ENCODE measurements at regions not wholly inside any gene's neighbourhood (a gene's known extent, or its start where the extent isn't known, plus 50 kb on each side); places are given as distances from the start of the nearest gene placed in this dataset.
A peak's percentile ranks its signal among the peaks of the same experiment; 100 is the strongest.

DNA sequence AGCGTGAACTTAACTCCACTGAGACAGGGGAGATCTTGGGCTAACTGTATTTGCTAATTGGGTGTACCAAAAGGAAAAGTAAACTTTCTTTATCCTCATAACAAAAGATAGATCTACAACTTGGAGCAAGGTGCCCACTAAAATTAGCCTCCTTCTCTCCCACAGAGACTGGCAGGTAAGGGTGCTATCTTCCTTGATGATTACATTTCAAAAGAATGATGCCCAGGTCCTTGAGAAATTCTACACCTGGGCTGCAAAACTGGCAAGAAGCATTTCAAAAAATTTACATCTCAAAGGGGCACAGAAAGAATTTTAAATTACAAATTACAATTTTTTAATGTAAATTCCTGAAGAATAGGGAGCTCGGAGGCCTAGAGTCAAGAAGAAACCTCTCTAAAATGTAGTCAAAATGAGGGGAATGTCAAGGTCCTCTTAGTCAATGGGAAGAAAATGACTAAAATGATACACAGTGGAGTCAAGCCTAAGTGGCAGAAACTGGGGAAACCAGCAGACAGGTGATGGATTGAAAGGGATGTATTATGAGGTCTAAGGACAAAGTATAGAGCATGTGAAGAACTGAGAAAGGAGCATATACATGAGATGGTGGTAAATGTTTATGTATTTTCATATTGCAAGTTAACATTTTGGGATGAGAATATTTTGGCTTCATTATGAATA lies 348.3 kb upstream of the TUSC1 start:
- no peak for DNase-seq

DNA sequence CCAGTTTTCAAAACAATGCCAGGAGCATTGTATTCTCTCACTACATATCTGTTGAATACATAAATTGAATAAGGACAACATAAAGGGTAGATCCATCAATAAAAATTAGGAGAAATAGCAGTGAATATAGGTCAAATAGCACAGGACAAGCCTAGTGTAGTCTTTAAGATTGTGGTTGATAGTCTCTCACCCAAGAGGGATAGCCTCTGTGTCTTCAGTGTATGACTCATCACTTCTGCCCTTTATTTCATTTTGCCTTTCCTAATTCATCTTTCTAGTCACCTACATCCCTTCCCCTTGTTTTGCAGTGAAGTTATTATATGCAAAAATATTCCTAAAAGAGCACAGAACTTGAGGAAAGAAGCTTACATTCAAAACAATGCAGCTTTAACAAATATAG lies 335.0 kb upstream of the TUSC1 start:
- DNase-seq = no peak

DNA sequence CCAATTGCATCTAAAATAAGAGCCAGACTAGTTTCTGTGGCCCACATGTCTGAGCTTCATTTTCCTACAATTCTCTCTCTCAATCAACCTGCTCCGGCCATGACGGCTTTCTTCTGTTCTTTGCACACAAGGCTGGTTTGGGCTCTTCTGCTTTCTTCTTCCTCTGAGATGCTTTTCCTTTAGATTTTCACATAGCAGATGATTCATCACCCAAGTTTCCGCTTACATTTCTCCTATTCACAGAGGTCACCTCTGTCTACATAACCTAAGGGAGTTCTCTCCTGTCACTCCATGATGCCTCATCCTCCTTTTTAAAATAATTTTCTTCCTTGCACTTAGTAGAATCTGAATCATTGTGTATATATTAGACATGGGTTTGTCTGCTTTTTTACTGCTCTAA lies 334.6 kb upstream of the TUSC1 start:
- no peak for DNase-seq

DNA sequence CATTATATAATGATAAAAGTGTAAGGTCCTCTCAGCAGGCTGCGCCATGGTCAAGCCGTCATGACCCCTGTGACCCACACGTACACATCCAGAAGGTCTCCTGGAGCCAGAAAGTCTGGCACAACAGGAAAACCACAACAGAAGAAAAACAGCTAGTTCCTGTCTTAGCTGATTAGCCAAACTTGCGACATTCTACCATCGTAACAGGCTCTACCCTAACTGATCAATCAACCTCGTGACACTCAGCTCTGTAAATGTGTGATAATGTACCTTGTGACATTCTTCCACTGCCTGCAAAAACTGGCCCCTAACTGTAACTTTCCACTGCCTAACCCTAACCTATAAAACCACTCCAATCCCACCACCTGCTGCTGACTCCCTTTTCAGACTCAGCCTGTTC lies 316.4 kb upstream of the TUSC1 start:
- DNase-seq = no peak

DNA sequence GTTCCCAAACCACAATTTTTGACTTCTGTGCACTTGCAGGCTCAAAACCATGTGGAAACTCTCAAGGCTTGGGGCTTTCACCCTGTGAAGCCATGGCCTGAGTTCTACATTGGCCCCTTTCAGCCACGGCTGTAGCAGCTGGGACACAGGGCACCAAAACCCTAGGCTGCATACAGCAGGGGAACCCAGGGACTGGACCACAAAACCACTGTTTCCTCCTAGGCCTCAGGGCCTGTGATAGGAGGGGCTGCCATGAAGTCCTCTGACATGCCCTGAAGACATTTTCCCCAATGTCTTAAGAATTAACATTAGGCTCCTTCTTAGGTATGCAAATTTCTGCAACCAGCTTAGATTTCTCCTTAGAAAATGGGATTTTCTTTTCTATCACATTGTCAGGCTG lies 312.1 kb upstream of the TUSC1 start:
- DNase-seq = no peak

DNA sequence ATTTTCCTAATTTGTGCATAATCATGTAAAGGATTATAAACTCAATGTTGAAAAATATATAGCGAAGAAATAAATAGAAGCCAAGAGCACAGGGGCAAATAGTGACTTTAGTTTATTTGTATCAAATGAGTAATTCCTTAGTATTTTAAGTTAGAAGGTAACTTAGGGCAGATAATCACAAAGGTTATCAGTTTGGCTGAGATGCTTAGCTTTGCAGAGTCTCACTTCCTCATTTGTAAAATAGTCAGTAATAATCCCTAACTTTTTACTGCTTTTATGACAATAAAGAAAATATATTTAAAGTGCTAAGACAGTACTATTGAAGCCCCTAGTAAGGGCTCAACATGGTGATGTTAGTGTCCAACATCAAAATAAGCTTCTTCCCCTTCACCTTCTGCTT lies 297.4 kb upstream of the TUSC1 start:
- DNase-seq = no peak

DNA sequence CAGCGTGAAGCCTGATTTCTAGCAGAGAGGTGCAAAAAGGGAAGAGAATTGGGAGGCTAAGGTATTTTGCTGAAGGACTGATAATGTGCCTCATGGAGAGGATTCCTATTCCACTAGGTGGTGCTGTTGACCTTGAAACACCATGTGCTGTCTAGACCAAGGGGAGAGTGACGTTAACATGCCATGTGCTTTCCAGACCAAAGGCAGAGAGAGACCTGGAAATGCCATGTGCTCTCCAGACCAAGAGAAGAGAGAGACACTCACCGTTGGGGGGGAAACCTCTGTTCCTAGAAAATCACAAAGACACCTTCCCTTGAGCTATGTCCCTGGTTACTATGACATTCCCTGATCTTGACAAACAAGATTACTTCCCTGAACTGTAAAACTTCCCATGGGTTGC lies 286.0 kb upstream of the TUSC1 start:
- peak; percentile 29 for DNase-seq

DNA sequence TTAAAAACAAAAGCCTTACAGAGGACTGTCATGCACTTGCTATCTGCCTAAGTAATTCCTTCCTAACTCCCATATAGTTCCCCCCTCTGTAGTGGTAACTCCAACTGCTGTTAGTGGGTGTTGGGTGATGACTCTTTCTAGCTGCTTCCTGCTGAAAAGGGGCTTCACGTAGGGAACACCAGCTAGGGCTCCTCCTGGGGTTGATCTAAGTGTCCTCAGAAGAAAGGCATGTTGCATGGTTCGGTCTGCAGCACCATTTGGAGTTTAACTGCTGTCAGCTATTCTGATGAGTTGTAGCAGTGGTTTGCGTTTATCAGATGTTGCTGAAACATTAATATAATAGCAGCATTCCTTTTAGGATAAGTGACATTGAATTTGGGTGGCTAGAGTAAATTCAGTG lies 281.9 kb upstream of the TUSC1 start:
- DNase-seq = no peak

DNA sequence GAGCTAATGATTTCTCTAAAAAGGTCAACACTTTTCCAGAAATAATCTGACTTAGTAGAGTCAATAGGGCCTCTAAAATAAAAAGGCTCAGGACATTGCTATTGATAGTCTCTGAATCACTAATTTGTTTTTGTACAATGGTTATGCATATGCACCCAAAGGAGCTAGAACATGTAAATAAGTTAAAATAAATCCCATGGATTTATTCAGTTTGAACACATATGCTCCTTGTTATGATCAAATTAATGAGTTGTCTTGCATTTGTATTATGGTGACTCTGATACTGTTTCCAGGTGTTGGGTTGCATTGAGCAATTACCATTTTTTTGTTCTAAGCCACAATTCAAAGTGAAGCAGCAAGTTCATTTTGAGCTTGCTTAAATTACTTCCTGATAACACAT lies 276.0 kb upstream of the TUSC1 start:
- DNase-seq = no peak

DNA sequence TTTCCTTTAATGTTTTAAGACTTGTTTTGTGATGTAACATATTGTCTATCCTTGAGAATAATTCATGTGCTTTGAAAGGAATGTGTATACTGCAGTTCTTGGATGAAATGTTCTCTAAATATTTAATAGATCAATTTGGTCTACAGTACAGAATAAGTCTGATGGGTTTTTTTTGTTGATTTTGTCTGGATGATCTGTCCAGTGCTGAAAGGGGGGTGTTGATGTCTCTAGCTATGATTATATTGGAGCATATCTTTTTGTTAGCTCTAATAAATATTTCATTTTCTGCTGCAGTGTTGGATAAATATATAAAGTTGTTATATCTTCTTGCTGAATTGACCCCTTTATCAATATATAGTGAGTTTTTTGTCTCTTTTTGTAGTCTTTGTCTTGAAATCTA lies 269.9 kb upstream of the TUSC1 start:
- no peak for DNase-seq

DNA sequence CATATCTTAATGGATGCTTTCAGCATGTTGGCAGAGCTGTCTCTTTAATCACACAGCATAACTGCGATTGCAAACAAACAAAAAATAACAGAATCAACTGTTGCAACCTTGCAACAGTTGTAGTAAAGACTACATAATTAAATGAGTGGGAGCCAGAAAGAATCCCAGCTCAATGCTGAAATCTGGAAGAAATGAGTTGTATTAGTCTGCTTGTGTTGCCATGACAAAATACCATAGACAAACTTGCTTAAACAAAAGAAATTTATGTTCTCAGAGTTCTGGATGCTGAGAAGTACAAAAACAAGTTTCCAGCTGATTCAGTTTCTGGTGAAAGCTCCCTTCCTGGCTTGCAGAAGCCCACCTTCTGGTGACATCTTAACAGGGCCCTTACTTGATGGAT lies 260.9 kb upstream of the TUSC1 start:
- DNase-seq = no peak

DNA sequence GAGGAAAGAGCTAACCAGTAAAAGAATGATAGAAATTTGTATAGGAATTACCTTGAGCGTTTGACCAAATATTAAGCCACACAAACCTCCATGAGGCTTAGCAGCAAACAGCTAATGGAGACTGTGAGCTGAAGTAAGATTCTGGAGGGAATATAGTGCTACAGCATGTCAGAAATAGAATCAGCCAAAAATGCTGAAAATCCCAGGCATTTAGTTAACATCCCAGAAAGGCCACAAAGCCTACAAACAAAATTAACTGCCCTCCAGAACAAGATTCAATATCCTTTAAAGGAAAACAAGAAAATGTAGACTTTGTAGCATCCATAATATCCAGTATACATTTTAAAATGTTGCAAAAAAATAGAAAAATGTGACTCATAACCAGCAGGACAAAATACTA lies 257.8 kb upstream of the TUSC1 start:
- no peak for DNase-seq

DNA sequence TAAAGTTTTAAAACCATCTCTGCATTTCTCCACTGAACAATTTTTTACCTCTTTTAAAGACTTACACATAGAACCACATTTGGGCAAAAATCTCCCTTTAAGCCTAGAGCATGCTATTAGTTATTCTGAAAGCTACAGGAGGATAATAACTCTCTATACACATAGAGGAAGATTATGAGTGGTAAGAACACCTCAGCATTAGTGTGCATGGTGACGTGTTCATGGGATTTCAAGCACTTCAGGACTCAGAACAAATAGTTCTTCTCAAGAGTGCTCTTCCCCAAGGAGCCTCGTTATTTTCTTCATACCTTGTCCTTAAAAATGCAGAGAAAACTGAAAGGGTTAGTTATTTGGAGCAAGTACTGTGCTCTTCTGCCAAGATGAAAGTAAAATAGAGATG lies 256.9 kb upstream of the TUSC1 start:
- no peak for DNase-seq

DNA sequence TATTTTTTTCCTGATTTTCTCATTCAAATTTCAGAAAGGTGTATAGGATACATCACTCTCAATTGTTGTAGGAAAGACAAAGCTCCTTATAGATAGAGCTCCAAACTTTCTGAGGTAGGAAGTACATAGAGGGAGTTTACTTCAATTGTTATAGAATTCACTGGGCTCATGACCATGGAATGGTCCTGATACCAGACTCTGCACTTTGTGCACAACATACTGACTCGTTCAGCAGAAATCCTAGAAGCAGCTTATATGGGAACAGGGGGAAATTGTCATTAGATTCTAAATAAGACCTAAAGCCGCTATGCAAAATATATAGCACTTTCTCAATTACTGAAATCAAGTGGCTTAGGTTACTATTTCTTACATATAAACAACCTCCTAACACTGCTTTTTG lies 240.5 kb upstream of the TUSC1 start:
- DNase-seq = no peak

DNA sequence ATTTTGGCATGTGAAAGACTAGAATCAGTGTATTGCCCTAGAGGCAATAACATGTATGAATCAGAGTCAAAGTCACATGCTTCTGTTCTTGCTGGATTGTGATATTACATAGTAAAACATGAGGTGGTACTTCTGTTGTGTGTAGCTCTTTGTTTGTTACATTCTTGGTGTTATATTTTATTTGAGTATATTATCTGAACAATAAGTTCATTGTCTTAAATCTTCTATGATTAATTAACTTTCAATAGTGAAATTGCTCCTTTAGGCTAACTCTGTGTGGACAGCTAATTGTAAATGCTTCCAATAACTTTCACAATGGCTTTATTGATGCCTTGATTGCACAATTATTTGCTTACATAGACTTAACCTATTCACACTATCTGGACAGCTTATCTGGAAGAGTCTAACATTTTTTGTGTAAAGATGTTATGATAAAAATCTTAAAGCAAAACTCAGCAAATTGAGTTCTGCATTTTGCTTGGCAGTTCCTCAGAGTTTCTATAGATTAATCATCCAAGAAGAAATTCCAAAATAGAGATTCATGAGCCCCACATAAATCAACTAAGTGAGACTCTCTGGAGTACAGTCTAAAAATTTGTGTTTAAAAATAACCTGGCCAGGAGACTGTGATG lies 239.6 kb upstream of the TUSC1 start:
- DNase-seq = no peak

DNA sequence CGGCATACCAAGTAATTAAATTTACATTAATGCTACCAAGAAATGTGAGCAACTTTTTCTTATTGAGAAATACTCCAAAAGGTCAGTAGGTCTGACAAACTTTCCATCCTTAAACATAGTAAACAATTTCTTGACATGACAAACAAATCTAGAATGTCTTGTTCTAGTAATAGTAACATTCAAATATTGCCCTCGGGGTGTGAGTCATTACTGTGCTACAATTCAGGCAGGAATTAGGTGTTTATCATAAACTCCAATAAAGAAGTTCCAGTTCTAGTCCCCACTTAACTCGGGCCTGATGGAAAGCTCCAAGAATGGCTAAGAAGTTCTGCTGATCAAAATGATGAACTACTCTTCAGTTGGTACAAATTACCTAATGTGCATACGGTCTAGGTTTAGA lies 235.6 kb upstream of the TUSC1 start:
- no peak for DNase-seq

DNA sequence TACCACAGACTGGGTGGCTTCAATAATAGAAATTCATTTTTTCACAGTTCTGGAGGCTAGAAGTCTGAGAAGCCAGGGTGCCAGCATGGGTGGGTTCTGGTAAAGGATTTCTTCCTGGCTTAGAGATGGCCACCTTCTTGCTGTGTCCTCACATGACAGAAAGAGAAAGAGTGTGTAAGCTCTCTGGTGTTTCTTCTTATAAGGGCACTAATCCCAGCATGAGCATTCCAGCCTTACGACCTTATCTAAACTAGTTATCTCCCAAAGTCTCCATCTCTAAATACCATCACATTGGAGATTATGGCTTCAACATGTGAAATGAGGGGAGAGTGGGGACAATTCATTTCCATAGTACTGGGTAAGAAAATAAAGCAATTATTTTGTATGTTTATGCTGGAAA lies 226.5 kb upstream of the TUSC1 start:
- DNase-seq = no peak

DNA sequence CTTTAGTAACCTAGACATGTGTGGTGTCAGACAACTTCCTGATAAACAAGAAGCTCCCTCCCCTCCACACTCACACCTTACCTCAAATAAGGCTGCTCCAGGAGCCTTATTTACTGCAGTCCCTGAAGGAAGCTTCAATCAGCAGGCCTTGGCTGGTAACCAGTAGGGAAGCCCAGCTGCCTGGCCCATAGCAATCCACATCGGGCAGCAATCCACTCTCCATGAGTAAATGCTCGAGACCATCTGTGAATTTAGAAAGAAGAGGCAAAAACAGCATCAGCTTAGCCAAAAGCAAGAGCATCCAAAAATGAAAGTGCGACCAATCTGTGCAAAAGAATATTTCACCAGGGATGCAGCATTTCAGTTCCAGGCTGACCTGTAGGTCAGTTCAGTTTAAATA lies 213.3 kb upstream of the TUSC1 start:
- DNase-seq = no peak

DNA sequence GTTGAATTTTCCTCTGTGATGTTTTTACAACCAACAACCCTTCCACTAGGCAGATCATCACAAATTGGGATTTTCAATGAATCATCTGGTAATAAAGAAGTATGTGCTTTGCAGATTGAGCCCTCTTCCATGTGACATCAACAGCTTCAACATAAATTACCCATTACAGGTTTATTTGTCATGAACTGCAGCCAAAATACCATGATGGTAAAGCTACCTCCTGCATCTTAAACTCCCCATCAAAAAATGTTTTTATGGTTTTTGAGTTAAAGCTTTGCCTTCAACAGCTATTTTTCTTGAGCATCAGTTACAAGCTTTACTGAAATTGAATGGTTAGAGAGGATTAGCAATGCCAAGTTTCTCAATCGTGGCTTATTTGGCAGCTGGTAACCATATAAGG lies 211.4 kb upstream of the TUSC1 start:
- no peak for DNase-seq

DNA sequence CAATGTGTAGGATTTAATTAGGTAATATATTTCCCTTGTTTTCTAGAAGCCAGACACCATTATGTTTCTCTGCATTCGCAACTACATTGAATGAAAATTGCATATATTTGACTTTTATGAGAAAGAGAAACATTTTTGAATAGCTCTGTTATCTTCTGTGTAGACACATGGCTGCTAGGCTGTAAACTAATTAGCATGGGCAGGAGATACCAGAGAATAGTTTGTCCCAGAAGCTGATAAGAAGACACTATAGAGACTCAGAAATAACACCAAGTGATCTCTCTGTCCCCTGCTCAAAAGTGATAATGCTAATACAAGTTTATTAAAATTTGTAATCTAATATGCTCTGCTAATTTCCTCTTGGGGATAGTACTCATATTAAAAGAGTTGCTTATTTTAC lies 198.0 kb upstream of the TUSC1 start:
- DNase-seq = no peak

DNA sequence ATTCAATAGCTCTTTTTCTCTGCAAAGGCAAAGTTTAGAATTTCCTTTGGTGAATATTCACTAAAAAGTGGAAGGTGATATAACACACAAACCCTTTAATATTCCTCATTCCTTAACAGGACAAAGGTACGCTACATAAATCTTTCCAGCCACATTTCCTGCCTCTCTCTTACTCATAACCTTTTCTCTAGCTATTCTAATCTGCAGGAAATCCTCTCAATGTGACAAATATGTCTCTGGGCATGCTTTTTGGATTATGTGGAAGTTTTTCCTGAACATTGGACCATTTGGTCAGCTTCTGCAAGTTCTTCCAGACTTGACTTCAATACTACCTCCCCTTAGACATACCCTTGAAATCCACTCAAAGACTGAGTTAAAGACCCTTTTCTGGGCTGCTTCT lies 186.3 kb upstream of the TUSC1 start:
- DNase-seq = no peak

DNA sequence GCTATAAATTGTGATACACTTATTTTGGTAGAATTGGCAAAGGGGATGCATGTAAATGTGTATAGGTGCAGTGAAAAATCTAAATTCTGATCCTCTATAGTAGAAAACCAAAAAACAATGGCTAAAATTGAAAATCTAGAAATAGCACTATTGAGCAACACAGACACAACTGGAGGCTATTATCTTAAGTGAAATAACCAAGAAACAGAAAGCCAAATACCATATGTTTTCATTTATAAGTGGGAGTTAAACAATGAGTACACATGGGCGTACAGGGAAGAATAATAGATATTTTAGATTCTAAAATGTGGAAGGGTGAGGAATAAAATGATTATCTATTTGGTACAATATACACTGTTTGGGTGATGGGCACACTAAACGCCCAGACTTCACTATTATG lies 183.2 kb upstream of the TUSC1 start:
- DNase-seq = no peak

DNA sequence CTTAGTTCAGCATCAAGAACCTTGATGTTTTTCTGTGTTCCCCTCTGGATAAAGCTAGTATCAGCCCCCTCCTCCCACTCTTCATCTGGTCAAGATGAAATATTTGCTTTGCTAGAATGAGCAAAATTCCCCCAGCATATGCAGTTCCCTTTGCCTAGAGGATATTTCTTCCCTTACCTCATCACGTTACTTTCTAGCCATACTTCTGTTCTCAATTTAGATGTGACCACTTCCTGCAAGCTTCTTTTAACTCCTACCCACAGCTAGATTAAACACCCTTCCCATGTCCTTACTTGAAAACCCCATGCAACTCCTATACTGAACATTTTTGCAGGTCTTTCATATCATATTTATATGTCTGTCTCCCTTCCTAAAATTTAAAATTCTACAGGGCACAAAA lies 178.9 kb upstream of the TUSC1 start:
- DNase-seq = no peak

DNA sequence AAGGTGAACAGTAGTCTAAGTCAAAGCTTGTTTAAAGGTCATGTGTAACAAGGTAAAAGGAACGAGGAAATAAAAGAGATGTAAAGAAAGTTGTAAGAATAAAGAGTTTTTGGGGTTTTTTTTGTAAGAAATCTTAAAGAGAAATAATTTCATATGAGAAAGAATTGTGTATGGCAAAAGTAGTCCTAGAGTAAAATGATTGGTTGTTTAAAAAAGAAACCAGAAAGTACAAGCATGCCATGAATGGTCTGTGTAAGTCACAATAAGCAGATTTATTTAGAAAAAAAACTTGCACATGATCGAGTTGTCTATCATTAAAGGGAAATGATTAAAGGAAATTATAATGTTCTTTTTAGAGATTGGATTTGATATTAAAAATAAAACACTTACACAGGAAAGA lies 172.6 kb upstream of the TUSC1 start:
- no peak for DNase-seq

DNA sequence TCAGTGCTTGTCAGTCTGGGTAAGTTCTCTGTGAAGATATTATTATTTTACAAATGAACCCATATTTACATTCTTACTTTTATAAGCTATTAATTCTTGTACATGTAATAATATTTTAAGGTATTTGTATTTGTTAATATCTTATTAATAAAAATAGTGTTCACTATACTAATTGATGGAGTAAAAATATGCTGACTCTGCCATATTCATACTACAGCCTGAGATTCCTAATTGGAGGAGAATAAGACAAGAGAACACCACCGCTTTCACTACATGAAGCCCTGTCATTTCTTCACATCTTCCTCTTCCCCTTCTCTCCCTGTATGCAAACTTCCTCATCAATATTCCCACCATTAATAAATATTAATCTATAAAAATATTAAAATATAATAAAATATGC lies 167.6 kb upstream of the TUSC1 start:
- no peak for DNase-seq
